ENCODE measurements at regions not wholly inside any gene's neighbourhood (a gene's known extent, or its start where the extent isn't known, plus 50 kb on each side); places are given as distances from the start of the nearest gene placed in this dataset.

GRCh38 chr1:119266858-119267257 is 101.7 kb upstream of the HAO2 start:
- TF ChIP-seq MXI1 (IDR thresholded peaks at IDR 0.05; ENCODE audit: low read depth, low read length) = no peak
- TF ChIP-seq JUND (IDR thresholded peaks at IDR 0.05; ENCODE audit: low read depth, low read length) = no peak
- no peak for TF ChIP-seq HDAC2 (IDR thresholded peaks at IDR 0.05)

Data from GM12878 (cell line).